ENCODE measurements at regions not wholly inside any gene's neighbourhood (a gene's known extent, or its start where the extent isn't known, plus 50 kb on each side); places are given as distances from the start of the nearest gene placed in this dataset.

DNA sequence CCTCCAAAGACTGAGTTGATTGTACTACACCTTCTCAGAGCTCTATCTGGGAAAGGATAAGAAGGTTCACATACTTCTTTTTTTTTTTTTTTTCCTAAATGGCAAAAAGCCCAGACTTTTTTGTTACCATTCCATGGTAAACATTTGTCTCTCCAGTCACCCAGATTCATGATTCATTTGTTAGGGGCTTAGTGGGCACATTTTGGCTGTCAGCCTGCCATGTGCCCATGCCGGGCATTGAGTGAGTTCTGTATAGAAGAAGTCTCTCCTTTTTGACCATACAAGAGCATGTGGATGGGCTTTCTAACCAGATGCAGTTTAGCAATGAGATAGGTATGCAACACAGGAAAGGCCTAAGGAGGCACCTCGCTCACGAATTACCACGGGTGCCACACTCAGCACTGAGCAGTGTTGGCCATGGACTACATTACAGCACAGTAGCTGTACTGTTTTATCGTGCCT is 447.5 kb upstream of the HSF2 start:
- TF ChIP-seq, protein P1, sequence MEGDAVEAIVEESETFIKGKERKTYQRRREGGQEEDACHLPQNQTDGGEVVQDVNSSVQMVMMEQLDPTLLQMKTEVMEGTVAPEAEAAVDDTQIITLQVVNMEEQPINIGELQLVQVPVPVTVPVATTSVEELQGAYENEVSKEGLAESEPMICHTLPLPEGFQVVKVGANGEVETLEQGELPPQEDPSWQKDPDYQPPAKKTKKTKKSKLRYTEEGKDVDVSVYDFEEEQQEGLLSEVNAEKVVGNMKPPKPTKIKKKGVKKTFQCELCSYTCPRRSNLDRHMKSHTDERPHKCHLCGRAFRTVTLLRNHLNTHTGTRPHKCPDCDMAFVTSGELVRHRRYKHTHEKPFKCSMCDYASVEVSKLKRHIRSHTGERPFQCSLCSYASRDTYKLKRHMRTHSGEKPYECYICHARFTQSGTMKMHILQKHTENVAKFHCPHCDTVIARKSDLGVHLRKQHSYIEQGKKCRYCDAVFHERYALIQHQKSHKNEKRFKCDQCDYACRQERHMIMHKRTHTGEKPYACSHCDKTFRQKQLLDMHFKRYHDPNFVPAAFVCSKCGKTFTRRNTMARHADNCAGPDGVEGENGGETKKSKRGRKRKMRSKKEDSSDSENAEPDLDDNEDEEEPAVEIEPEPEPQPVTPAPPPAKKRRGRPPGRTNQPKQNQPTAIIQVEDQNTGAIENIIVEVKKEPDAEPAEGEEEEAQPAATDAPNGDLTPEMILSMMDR (IDR thresholded peaks at IDR 0.05; ENCODE audit: poor library complexity, severe bottlenecking): no peak
- TF ChIP-seq EZH2 (IDR thresholded peaks at IDR 0.05; ENCODE audit: borderline replicate concordance, insufficient read depth, low read length, poor library complexity, severe bottlenecking): no peak
- no peak for TF ChIP-seq EP300 (conservative IDR thresholded peaks at IDR 0.05; ENCODE audit: poor library complexity, severe bottlenecking)
- TF ChIP-seq, protein P2, sequence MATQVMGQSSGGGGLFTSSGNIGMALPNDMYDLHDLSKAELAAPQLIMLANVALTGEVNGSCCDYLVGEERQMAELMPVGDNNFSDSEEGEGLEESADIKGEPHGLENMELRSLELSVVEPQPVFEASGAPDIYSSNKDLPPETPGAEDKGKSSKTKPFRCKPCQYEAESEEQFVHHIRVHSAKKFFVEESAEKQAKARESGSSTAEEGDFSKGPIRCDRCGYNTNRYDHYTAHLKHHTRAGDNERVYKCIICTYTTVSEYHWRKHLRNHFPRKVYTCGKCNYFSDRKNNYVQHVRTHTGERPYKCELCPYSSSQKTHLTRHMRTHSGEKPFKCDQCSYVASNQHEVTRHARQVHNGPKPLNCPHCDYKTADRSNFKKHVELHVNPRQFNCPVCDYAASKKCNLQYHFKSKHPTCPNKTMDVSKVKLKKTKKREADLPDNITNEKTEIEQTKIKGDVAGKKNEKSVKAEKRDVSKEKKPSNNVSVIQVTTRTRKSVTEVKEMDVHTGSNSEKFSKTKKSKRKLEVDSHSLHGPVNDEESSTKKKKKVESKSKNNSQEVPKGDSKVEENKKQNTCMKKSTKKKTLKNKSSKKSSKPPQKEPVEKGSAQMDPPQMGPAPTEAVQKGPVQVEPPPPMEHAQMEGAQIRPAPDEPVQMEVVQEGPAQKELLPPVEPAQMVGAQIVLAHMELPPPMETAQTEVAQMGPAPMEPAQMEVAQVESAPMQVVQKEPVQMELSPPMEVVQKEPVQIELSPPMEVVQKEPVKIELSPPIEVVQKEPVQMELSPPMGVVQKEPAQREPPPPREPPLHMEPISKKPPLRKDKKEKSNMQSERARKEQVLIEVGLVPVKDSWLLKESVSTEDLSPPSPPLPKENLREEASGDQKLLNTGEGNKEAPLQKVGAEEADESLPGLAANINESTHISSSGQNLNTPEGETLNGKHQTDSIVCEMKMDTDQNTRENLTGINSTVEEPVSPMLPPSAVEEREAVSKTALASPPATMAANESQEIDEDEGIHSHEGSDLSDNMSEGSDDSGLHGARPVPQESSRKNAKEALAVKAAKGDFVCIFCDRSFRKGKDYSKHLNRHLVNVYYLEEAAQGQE (IDR thresholded peaks at IDR 0.05; ENCODE audit: borderline replicate concordance): no peak
- TF ChIP-seq RAD21 (conservative IDR thresholded peaks at IDR 0.05): no peak
- no peak for TF ChIP-seq POLR2AphosphoS5 (IDR thresholded peaks at IDR 0.05)
